OCI-LY3 (cell line): ENCODE measurements at regions not wholly inside any gene's neighbourhood (a gene's known extent, or its start where the extent isn't known, plus 50 kb on each side); places are given as distances from the start of the nearest gene placed in this dataset.

ENCODE experiments used
- H2AFZ ChIP-seq: fragments of 200-600, 300-600 bp; shearing (Covaris generic); 2 replicates; pipeline ENCODE4 v1.6.0; 2014; ENCODE audit warnings: antibody characterized with exemption, low read depth, low read length
- H3K27ac ChIP-seq: fragments of 200-600, 300-600 bp; sonication (generic); 2 replicates; pipeline ENCODE4 v1.5.1; 2014; ENCODE audit warnings: mild to moderate bottlenecking, low read length, moderate library complexity, mixed read lengths
- H3K27me3 ChIP-seq: fragments of 200-600, 300-600 bp; sonication (generic); 2 replicates; pipeline ENCODE4 v1.6.1; 2014; ENCODE audit warnings: low read depth, low read length, mixed read lengths
- H3K36me3 ChIP-seq: fragments of 200-600, 300-600 bp; sonication (generic); replicated peaks from 2 replicates; pipeline ENCODE3; 2014; ENCODE audit warnings: low read depth, low read length, mixed read lengths
- H3K4me1 ChIP-seq: fragments of 300-600, 200-600 bp; sonication (generic); 2 replicates; pipeline ENCODE4 v1.6.1; 2014; ENCODE audit warnings: low read length, mixed read lengths
- H3K4me2 ChIP-seq: fragments of 200-600, 300-600 bp; sonication (generic); 2 replicates; pipeline ENCODE4 v1.6.1; 2014; ENCODE audit warnings: low read length, mixed read lengths
- H3K4me3 ChIP-seq: fragments of 300-600, 200-600 bp; sonication (generic); 2 replicates; pipeline ENCODE4 v1.5.1; 2014; ENCODE audit warnings: antibody characterized with exemption, mild to moderate bottlenecking, low read length, moderate library complexity
- H3K79me2 ChIP-seq: fragments of 300-600, 200-600 bp; shearing (Covaris generic); 2 replicates; pipeline ENCODE4 v1.6.1; 2014; ENCODE audit warnings: mild to moderate bottlenecking, low read length, mixed read lengths
- H3K9ac ChIP-seq: fragments of 300-600, 200-600 bp; shearing (Covaris generic); 2 replicates; pipeline ENCODE4 v1.6.0; 2014; ENCODE audit warnings: mild to moderate bottlenecking, low read length, moderate library complexity
- H3K9me3 ChIP-seq: fragments of 200-600, 300-600 bp; shearing (Covaris generic); 2 replicates; pipeline ENCODE4 v1.6.1; 2014; ENCODE audit warnings: low read length, mixed read lengths; ENCODE audit not compliant: insufficient read depth
- H4K20me1 ChIP-seq: fragments of 200-600, 300-600 bp; sonication (generic); 2 replicates; pipeline ENCODE4 v1.6.1; 2016; ENCODE audit warnings: low read length, mixed read lengths; ENCODE audit not compliant: insufficient read depth
- EZH2phosphoT487 ChIP-seq: fragments of 200-600 bp; shearing (Covaris generic); IDR thresholded peaks from 2 replicates; pipeline ENCODE4 v1.6.1; 2018; ENCODE audit warnings: antibody characterized with exemption, mixed run types, low read depth
- TF ChIP-seq, protein P1 (sequence below): fragments of 200-600, 300-600 bp; sonication (generic); IDR thresholded peaks from 2 replicates; pipeline ENCODE4 v1.5.1; 2014; ENCODE audit warnings: antibody characterized with exemption, low read length, low read depth

DNA sequence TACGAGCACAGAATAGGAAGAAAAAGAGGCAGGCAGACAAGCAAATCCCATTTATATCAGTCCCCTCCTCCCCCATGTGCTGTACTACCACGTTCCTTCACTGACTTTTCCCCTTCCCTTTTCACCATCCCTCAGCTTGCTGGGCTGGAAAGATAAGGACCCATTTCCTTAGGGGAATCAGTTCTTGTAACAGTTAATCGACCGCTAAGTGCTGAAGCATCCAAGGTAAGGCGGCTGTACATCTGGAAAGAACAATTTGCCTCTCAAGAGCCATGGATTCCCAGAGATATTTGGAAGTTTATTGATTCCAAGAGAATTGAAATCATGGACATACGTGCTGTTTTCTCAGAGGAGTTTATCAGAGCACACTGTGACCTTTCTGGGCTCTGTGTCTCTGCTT, 1688.0 kb downstream of the STIM2 start:
- H2AFZ ChIP-seq, result no peak overlapping the region
- no peak overlapping the region for H3K4me2 ChIP-seq
- no peak overlapping the region for H3K27ac ChIP-seq
- no peaks in the 10 kb centered on the region for H3K36me3 ChIP-seq
- no peaks in the 10 kb centered on the region for H4K20me1 ChIP-seq
- H3K4me1 ChIP-seq, result no peaks in the 10 kb centered on the region
- no peak overlapping the region for H3K9ac ChIP-seq
- H3K79me2 ChIP-seq, result no peaks in the 10 kb centered on the region
- H3K4me3 ChIP-seq, result no peak overlapping the region
- H3K27me3 ChIP-seq, result no peaks in the 10 kb centered on the region
- TF ChIP-seq EZH2phosphoT487, result no peak
- TF ChIP-seq, protein P1, sequence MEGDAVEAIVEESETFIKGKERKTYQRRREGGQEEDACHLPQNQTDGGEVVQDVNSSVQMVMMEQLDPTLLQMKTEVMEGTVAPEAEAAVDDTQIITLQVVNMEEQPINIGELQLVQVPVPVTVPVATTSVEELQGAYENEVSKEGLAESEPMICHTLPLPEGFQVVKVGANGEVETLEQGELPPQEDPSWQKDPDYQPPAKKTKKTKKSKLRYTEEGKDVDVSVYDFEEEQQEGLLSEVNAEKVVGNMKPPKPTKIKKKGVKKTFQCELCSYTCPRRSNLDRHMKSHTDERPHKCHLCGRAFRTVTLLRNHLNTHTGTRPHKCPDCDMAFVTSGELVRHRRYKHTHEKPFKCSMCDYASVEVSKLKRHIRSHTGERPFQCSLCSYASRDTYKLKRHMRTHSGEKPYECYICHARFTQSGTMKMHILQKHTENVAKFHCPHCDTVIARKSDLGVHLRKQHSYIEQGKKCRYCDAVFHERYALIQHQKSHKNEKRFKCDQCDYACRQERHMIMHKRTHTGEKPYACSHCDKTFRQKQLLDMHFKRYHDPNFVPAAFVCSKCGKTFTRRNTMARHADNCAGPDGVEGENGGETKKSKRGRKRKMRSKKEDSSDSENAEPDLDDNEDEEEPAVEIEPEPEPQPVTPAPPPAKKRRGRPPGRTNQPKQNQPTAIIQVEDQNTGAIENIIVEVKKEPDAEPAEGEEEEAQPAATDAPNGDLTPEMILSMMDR, result no peak
- H3K9me3 ChIP-seq, result peaks cover 2% of the 10 kb centered on the region; the same call in 1 of the 2 replicates

GRCh38 chr4:28555866-28556265, 1695.2 kb downstream of the STIM2 start:
- H2AFZ ChIP-seq, result no peak overlapping the region
- no peak overlapping the region for H3K27ac ChIP-seq
- H4K20me1 ChIP-seq, result no peaks in the 10 kb centered on the region
- no peaks in the 10 kb centered on the region for H3K79me2 ChIP-seq
- peaks cover 2% of the 10 kb centered on the region; the same call in 1 of the 2 replicates for H3K9me3 ChIP-seq
- H3K27me3 ChIP-seq, result no peaks in the 10 kb centered on the region
- no peaks in the 10 kb centered on the region for H3K36me3 ChIP-seq
- no peak overlapping the region for H3K9ac ChIP-seq
- H3K4me3 ChIP-seq, result no peak overlapping the region
- TF ChIP-seq, protein P1, result no peak
- TF ChIP-seq EZH2phosphoT487, result no peak
- H3K4me1 ChIP-seq, result no peaks in the 10 kb centered on the region
- H3K4me2 ChIP-seq, result no peak overlapping the region

DNA sequence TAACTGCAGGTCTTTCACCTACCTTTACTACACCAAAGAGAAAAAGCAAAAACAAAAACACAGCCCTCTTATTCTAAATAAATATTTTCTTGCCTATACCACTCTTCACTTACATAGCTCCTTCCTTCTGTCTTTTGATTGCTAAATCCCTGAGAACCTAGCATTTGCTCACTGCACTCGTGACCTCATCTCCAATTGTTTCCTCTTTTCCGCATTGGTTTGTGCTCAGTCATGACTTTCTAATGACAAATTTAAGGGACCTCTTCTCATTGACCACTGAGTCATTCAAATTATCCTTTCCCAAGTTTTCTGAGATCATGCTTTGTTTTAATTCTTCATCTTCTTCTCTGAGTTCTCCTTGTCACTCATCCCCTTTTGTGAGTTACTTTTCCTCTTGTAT, 1697.1 kb downstream of the STIM2 start:
- TF ChIP-seq EZH2phosphoT487, result no peak
- TF ChIP-seq, protein P1, result no peak
- Histone ChIP-seq H3K4me3 (no peak overlapping the region), H3K79me2 (no peaks in the 10 kb centered on the region), H2AFZ (no peak overlapping the region), H4K20me1 (no peaks in the 10 kb centered on the region), H3K27ac (no peak overlapping the region), H3K27me3 (no peaks in the 10 kb centered on the region), H3K9ac (no peak overlapping the region), H3K36me3 (no peaks in the 10 kb centered on the region), H3K4me1 (no peaks in the 10 kb centered on the region), H3K4me2 (no peak overlapping the region), H3K9me3 (peaks cover 2% of the 10 kb centered on the region; the same call in 1 of the 2 replicates)

- no peak overlapping the region for H3K9ac ChIP-seq
- no peaks in the 10 kb centered on the region for H3K4me1 ChIP-seq
- H3K36me3 ChIP-seq, result no peaks in the 10 kb centered on the region
- no peak for TF ChIP-seq EZH2phosphoT487
- TF ChIP-seq, protein P1, result no peak
- no peaks in the 10 kb centered on the region for H3K27me3 ChIP-seq
- H4K20me1 ChIP-seq, result no peaks in the 10 kb centered on the region
- no peak overlapping the region for H3K4me2 ChIP-seq
- no peak overlapping the region for H3K4me3 ChIP-seq
- H2AFZ ChIP-seq, result no peak overlapping the region
- H3K79me2 ChIP-seq, result no peaks in the 10 kb centered on the region
- no peaks in the 10 kb centered on the region for H3K9me3 ChIP-seq
- H3K27ac ChIP-seq, result no peak overlapping the region
Observed at GRCh38 chr4:28558895-28559294, 1698.3 kb downstream of the STIM2 start.
